GM12891 (cell line): ENCODE measurements at regions not wholly inside any gene's neighbourhood (a gene's known extent, or its start where the extent isn't known, plus 50 kb on each side); places are given as distances from the start of the nearest gene placed in this dataset.

ENCODE experiments used
- PAX5 ChIP-seq: IDR thresholded peaks from 2 replicates; pipeline ENCODE4 v1.6.1; 2011; ENCODE audit warnings: low read length, moderate library complexity, mild to moderate bottlenecking; ENCODE audit not compliant: insufficient read depth, severe bottlenecking
- POLR2A ChIP-seq: IDR thresholded peaks from 2 replicates; pipeline ENCODE4 v1.6.1; 2011; ENCODE audit warnings: low read depth, low read length, control low read depth
- POLR2AphosphoS5 ChIP-seq: IDR thresholded peaks from 2 replicates; pipeline ENCODE4 v1.6.1; 2011; ENCODE audit warnings: low read depth, low read length, control low read depth
- POU2F2 ChIP-seq: IDR thresholded peaks from 2 replicates; pipeline ENCODE4 v1.6.1; 2011; ENCODE audit warnings: low read depth, mild to moderate bottlenecking, control low read depth, low read length, moderate library complexity
- SPI1 ChIP-seq: IDR thresholded peaks from 2 replicates; pipeline ENCODE4 v1.6.1; 2011; ENCODE audit warnings: low read depth, low read length, control low read depth
- TAF1 ChIP-seq: IDR thresholded peaks from 2 replicates; pipeline ENCODE4 v1.6.1; 2011; ENCODE audit warnings: low read depth, low read length, control low read depth

- TF ChIP-seq POLR2AphosphoS5 (no peak), POLR2A (no peak), POU2F2 (no peak), PAX5 (no peak), TAF1 (no peak), SPI1 (no peak)
These were observed 402.7 kb downstream of the LTN1 start for GRCh38 chr21:28590026-28590425.
